ENCODE measurements at regions not wholly inside any gene's neighbourhood (a gene's known extent, or its start where the extent isn't known, plus 50 kb on each side); places are given as distances from the start of the nearest gene placed in this dataset.

DNA sequence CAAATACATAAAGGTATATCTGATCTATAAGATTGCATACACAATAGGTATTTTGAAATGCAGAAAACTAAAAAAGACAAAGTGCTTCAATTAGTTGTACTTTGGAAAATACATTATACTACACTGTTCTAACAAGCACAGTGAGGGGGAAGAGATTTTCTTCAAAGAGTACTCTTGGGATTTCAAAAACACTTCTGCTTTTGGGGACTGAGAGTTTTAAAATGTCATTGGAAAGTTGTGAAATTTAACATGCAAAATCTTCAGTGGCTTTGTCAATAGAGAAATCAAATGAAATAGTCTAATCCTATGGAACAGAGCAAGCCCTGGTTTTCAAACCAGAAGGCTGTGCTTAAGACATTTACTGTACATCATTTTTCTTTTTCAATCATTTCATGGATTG, 322.2 kb upstream of the SEMA6D start:
- DNase-seq = no peak

- DNase-seq = no peak
These were observed 319.6 kb upstream of the SEMA6D start for GRCh38 chr15:47397655-47398054.

DNA sequence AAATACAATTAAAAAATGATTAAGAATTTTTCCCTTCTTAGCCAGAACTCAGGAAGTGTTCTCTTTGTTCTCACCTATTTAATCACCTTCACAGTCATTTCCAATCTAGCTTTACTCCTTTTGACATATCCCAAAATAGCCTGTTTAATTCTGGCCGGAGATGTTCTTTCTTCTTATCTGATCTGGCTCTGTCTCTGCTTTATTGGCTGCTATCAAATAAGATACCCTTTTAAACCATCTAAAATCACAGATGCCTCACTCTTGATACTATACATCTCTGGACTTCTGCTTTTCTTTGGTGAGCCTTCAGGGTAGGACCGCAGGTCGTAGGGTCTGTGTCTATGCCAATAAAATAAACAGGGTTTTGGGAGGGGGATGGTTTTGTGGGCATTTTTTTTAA, 319.2 kb upstream of the SEMA6D start:
- DNase-seq = no peak

DNA sequence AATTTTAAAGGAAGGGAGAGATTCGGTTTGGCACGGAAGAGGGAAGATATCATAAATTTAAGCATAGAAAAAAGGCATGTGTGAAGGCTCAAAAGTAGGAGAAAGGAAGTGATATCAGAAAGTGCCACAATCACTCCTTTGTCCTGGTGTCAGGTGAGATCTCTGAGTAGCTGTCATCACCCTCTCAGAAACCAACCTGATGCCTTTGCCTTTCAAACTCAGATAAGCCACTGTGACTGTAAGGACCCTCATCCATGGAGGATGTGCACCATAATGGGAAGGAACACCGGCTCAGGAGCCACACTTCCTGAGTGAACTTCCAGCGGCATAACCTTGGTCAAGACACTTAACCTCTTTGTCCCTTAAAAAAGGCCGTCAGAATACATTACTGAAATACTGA, 318.7 kb upstream of the SEMA6D start:
- no peak for DNase-seq

DNA sequence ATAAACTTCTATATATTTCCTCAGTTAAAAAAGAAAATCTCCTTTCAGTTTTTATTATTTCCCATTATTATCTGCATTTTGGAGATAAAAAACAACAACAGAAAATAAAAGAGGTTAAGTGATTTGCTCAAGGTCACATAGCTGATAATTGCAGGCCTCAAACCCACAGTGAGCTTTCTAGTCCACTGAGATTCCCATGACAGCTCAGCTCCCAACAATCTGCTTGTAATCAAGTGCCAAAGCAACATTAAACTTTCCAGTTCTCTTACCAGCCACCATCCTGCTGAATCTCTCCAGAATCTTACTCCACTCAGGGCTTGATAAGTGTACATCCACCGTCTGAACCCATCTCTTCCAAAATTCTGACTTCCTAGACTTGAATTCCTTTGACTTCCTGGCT, 318.2 kb upstream of the SEMA6D start:
- DNase-seq = no peak

GRCh38 chr15:47400603-47401002, 316.7 kb upstream of the SEMA6D start:
- no peak for DNase-seq

DNA sequence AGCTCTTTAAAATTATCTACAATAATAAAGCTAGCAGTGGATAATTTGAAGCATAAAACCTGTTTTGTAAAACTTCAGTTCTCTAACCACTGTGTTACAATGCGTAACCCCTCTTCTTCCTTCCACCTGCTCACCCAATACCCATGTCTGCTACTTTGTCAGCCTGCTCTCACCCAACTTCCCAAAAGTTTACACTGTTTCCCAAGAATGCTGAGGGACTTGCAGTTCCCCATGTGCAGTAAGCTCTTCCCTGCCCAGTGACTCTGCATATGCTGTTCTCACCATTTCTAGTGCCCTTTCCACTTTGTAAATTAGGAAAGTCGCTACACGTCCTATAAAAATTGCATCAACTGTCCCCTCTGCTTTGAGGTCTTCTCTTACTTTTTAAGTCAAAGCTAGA, 315.9 kb upstream of the SEMA6D start:
- no peak for DNase-seq

- no peak for DNase-seq
These were observed 314.5 kb upstream of the SEMA6D start for GRCh38 chr15:47402829-47403228.

- no peak for DNase-seq
These were observed 312.4 kb upstream of the SEMA6D start for GRCh38 chr15:47404877-47405276.

DNA sequence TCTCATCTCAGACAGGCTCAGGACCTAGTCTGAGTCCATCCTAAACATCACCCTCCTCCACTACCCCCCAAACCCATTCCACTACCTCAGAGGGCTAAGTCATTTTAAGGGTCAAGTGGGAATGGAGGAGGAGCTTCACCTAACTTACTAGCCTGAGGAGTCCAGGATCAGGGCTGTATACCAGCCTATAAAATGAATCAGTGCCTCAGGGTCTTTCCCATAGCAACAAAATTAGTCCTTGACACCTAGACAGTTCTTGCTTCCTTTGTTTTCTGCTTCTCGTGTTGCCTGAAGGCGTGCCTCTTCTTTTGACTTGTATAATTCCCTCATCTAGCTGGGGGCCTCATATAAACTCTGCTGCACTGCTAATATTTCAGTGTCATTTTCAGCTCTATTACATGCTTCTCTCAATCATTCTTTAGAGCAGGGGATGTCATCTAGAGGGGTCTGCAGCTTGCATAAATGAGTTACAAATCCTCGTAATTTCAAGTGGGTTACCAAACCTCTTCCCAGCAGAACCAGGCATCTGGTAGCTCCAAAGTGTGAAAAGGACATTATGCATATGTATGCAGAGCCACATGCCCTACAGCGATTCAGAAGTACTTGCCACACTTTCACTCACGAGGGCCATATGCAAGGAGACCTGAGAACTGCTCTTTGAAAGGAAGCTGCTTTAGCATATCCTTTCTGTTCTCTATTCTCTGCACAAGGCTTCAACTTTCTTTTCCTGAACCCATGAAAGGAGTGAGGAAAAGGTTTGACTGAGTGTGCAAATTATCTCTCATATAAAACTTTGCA, 311.7 kb upstream of the SEMA6D start:
- DNase-seq = no peak

GRCh38 chr15:47407692-47408091, 309.6 kb upstream of the SEMA6D start:
- no peak for DNase-seq

- no peak for DNase-seq
These were observed 308.3 kb upstream of the SEMA6D start for GRCh38 chr15:47409038-47409437.

GRCh38 chr15:47409600-47409999, 307.7 kb upstream of the SEMA6D start:
- no peak for DNase-seq

DNA sequence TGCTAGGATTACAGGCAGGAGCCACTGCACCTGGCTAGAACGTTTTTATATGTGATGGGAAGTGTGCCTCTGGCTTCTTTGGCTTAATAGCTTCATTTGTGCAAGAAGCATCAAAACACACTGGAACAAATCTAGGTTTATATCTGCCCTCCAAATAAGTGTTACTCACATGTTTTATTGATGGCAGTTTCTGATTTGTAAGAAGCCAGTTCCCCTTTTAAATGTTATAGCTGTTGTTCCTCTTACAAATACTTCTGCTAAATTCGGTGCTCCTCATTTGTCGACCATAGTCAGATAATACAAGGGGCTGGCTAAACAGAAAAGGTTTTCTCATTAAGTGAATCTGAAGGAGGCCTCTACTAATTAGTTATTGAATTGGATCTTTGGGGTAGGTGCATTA, 307.1 kb upstream of the SEMA6D start:
- DNase-seq = no peak

GRCh38 chr15:47411733-47412132, 305.6 kb upstream of the SEMA6D start:
- DNase-seq = no peak

DNA sequence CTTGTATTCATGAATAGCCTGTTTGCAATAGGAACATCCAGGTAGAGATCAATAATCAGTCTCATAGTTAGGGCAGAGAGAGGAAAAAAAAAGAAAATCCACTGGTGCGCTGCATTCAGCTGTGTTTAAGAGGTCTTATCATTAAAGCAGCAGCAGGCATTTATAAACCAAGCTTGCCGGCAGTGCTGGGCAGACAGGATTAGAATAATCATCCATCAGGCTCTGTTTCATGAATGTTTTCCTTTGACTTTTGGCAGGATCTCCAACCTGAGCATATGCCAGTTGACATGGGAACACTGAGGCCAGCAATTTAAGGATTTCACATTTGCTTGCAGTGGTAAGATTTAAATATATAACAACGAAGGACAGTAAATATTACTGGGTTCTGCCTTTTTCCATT, 305.2 kb upstream of the SEMA6D start:
- no peak for DNase-seq

DNA sequence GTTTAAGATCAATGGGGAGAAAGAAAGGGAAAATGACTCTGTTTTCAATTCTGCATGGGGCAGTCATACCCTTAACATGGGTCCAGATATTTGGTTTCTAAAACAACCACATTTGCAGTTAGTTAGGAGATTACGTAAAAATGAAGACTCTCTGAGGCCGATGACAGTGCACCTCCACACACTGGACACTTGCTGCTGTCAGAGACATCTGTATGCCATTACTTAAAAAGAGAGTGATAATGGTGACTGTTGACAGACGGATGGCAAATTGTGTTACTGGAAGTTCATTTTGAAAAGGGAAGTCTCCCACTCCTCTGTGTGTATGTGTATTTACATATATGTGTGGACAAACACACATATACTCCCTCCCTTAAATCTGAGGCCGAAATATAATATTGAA, 304.5 kb upstream of the SEMA6D start:
- no peak for DNase-seq

DNA sequence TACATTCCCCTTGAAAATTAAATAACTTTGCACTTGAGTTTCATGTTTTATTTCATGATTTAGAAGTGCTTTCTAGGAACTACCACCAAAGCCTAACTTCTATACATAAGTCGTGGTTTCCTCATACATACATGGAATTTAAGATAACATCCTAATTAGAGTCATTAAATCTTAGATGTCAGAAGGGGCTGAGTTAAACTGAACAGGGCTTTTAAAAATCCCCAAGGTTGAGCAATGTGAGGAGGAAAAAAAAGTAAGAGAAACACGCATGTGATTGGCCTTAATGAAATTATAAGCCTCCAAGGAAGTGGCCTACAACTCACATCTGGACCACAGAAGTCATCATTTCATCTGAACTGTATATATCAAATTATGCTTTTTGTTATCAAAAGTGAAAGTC, 303.1 kb upstream of the SEMA6D start:
- DNase-seq = no peak

DNA sequence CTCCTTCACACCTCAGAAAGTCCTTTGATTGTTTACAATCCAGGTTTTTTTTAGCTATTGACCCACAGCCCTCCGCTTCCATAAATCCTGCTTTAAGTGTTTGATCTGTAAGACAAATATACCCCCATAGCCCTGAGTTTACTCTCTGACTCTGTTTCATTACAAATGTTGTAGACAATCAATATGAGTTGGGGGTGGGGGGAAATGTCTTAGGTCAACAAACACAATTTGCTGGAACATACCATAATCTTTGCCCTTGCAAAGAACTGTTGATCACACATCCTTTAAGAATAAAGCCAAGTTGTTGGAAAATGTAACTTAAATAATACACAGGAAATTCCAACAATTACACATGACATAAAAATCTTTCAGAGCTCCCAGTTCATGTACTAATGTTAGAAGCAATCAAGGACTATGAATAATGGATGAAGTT, 301.8 kb upstream of the SEMA6D start:
- no peak for DNase-seq

DNA sequence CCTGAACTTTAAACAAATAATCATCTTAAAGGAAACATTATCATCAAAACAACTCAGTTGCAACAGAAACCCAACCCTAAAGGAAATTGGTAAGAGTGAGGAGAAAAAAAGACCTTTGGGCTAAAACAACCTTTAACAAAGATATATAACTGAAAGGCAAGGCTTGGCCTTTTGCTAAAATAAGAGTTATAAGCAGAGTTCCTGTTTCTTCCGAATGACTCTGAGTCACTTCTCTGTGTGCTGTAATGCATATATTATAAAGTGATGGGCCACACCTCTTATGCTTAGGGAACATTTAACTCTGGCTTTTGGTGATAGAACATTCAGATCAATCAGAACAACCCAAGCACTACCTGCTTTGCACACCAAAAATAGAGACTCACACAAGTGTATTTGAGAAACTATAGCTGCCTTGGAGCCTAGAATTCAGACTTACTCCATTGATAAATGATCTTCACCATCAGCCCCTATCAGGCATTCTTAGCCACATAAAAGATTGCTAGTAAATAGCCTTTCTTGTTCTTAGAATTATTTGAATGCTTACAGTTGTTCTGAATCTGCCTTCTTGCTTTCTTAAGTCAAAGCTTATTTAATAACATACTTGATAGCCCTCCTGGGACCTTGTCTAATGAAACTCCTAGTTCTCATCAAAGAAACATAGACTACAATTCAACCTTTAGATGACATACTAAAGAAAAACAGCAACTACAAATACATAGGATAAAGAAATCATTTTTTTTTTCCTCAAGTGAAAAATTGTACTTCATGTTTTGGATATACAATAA, 294.2 kb upstream of the SEMA6D start:
- DNase-seq = no peak

GRCh38 chr15:47427463-47427862, 289.8 kb upstream of the SEMA6D start:
- DNase-seq = no peak

DNA sequence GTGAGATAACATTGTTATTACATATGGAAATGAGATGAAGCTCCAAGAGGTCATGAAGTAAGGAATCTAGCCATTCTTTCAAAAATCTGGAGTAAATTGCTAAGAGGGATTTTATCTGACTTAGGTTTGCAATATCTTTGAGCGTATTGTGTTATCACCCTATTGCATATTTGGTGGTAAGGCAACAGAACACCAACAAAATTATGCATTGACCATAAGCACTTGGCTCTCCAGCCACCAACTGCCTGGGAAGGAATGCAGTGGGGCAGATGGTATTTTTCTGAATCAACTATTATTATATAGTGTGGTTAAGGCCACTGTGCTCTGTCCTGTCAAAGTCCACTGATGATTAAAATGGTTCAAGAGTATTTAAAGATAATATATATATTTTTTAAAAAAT, 287.9 kb upstream of the SEMA6D start:
- DNase-seq = no peak

DNA sequence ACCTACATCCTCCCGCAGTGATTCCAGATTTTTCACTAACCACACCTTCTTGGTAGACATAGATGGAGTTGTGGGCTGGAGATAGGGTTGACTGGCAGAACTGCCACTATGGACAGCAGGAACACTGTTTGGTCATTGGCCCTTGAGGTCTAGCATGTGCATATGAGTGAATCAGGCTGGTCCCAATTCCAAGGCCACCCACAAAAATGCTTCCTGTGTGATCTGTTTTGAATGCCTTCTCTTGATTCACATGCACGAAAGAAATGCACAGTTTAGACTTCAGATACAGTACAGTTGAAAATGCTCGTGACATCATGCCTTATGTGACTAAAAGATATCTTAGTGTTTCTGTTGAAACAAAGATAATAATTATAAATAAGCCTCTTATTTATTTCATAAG, 285.8 kb upstream of the SEMA6D start:
- DNase-seq = no peak

DNA sequence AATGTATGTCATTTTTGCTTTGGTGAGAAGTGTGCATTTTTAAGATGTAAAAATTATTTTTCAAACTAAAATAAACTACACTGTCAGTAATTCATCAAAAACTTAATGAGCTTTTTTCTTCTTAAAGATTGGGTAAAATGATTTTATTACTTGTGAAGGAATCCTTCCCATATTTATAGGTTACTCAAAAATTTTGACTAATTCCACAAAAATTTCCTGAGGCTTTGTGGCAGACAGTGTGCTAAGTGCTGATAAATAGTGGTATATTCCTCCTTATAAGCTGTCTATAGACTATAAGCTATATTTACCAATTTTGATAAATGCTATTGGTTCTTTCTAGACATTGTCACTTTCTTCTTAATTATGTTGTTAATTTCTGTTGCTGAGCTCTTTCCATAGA, 284.5 kb upstream of the SEMA6D start:
- no peak for DNase-seq

DNA sequence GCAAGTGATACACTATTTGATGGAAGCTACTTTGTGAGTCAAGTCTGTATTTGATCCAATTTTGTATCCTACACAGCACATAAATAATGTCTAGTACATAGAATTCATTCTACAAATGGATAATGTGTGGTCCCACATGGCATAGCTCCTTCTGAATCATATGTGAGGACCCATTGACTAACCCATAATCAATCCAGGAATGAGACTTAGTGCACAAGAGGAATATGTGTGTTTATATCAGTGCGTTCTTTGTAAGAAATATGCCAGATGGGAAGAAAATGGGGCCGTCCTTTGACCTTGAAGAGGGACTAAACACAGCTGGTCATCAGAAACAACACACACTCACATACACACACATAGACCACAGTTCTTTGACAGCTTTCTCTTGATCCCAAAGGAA, 282.7 kb upstream of the SEMA6D start:
- no peak for DNase-seq

Data from activated CD4-positive, alpha-beta T cell treated with anti-CD3 and anti-CD28 coated beads for 1 hour (primary cell).